Stimulated activated effector memory CD8-positive, alpha-beta T cell treated with anti-CD3 and anti-CD28 coated beads, Interleukin-12 subunit alpha, Interleukin-12 subunit beta, amount 100 ng/mL, for 72 hours (primary cell): ENCODE measurements at regions not wholly inside any gene's neighbourhood (a gene's known extent, or its start where the extent isn't known, plus 50 kb on each side); places are given as distances from the start of the nearest gene placed in this dataset.
"Not testable (repeated sequence)": the region's sequence is repeated elsewhere in the genome, so short reads cannot be mapped to it uniquely, and the experiment has no call there.

ENCODE experiments used
- ATAC-seq: fragments of 150-1000 bp; cut with Tn5 transposase; 2 replicates; pipeline ENCODE4 v1.10.0; 2021
- DNase-seq, 2 donors: peaks; one replicate each; pipeline ENCODE4 v3.0.0; 2021 to 2022; ENCODE audit warnings: low spot score in 2 of 2
- H3K27ac Mint-ChIP-seq: one replicate; pipeline ENCODE4 v1.8.0; 2022; ENCODE audit warnings: mild to moderate bottlenecking, mixed read lengths
- H3K36me3 Mint-ChIP-seq: one replicate; pipeline ENCODE4 v1.8.0; 2022; ENCODE audit warnings: mild to moderate bottlenecking, mixed read lengths
- H3K4me1 Mint-ChIP-seq: one replicate; pipeline ENCODE4 v1.8.0; 2022; ENCODE audit warnings: mixed read lengths
- H3K4me3 Mint-ChIP-seq: one replicate; pipeline ENCODE4 v1.8.0; 2022; ENCODE audit warnings: mild to moderate bottlenecking, mixed read lengths
- H3K9me3 Mint-ChIP-seq: one replicate; pipeline ENCODE4 v1.8.0; 2022; ENCODE audit warnings: mixed read lengths

DNA sequence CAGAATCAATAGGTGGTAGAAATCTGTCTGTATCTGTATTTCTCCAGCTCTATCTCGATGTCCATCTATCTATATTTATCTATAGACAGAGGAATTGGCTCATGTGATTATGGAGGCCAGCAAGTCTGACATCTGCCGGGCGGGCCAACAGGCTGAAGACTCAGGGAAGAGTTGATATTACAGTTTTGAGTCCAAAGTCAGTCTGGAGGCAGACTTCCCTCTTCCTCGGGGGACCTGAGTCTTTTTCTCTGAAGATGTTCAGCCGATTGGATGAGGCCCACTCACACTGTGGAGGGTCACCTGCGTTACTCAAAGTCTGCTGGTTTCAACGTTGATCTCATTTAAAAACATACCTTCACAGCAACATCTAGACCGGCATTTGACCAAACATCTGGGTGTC, 98.7 kb downstream of the RAMP3 start:
- H3K4me3 Mint-ChIP-seq = no peak overlapping the region
- no peak for ATAC-seq
- no peak overlapping the region for H3K27ac Mint-ChIP-seq
- no peak for DNase-seq
- H3K36me3 Mint-ChIP-seq = no peaks in the 10 kb centered on the region
- no peaks in the 10 kb centered on the region for H3K9me3 Mint-ChIP-seq
- no peaks in the 10 kb centered on the region for H3K4me1 Mint-ChIP-seq

DNA sequence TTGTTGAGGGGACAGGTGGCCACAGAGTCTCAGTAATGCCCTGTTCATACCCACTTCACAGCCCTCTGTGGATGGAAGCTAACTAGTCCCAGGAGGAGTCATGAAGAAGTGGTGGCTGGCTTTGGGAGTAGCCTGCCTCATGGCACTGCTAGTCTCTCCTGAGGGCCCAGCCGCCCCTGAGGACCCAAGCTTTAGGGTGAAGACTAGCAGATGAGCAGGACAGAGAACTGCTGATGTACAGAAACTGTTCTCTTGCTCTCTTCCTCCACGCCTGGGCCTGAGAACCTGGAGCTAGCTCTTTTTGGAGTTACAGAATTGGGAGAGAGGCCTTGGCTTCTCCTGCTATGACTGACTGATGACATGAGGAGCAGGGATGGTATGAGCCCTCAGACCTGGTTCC, 99.2 kb downstream of the RAMP3 start:
- H3K4me1 Mint-ChIP-seq = no peaks in the 10 kb centered on the region

DNA sequence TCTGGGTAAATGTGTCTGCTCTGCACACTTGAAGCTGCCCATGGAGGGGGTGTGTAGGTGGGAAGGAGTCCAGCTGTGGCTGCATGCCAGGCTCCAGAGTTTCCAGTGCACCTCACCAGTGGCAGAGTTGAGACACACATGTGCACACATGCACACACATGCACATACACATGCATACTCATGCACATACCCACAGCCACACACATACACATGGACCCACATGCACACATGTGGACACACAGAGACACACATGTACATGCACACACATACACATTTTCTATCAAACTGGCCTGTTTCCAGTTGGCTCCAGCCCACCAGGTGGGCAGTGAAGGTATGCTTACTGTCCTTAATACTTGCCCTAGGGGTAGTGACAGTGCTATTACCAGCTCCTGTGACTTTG, 99.7 kb downstream of the RAMP3 start:
- no peaks in the 10 kb centered on the region for H3K9me3 Mint-ChIP-seq
- no peaks in the 10 kb centered on the region for H3K36me3 Mint-ChIP-seq
- H3K4me1 Mint-ChIP-seq = no peaks in the 10 kb centered on the region
- ATAC-seq (peak; percentile 4), DNase-seq (no peak)
- H3K4me3 Mint-ChIP-seq = no peak overlapping the region
- H3K27ac Mint-ChIP-seq = no peak overlapping the region

More for the DNA sequence above, 99.2 kb downstream of the RAMP3 start:
- no peaks in the 10 kb centered on the region for H3K36me3 Mint-ChIP-seq
- ATAC-seq = no peak
- DNase-seq = no peak
- H3K9me3 Mint-ChIP-seq = no peaks in the 10 kb centered on the region
- no peak overlapping the region for H3K27ac Mint-ChIP-seq
- no peak overlapping the region for H3K4me3 Mint-ChIP-seq

DNA sequence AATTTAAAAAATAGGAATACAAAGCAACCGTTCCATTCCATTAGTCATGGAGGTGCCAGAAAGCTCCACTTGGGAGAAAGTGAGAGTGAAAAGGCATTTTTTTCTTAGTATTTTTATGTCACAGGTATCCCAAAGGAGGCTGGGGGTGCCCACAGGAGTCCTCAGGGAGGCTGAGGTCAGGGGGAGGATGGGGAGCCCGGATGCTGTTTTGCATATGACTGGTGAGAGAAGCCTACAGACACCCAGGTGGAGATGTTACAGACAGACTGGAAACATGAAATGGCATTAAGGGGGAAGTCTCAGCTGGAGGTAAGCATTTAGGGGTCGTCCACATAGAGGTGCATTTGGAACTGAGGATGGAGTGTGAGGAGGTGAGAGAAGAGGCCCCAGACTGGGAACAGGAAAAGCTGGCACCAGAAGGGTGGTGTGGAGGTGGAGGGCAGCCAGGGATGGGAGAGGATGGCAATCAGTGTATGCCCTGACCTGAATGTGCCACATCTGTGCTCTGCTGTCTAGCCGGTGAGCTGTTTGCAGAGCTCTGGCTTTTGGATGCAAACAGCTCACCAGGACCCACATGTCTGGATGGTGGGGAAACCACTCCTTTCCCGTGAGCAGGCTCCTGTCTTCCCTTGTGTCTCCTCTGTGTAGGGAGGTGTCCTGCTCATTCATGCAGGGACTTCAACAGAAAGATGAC, 101.1 kb downstream of the RAMP3 start:
- no peak for DNase-seq
- Mint-ChIP-seq H3K36me3 (no peaks in the 10 kb centered on the region), H3K4me3 (no peak overlapping the region), H3K4me1 (no peaks in the 10 kb centered on the region), H3K9me3 (peaks cover 6% of the 10 kb centered on the region), H3K27ac (no peak overlapping the region)
- no peak for ATAC-seq

DNA sequence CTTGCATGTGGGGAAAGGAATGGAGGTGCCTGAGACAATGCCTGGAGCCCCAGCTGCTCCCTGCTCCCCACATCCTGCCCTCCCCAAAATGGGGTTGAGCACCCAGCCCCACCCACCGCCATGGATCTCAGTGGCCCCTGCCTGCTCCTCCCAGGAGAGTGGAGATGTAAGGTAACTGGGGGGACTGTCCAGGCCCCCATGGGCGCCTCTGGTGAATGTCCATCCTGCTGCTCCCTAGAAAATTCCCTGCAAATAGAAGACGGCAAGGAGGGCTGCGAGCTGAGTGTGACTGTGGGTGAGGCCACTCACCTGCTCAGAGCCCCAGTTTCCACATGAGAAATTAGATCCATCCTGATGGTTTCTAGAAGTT, 101.6 kb downstream of the RAMP3 start:
- ATAC-seq (no peak), DNase-seq (no peak)
- Mint-ChIP-seq H3K4me3 (no peak overlapping the region), H3K9me3 (peaks cover 6% of the 10 kb centered on the region), H3K27ac (no peak overlapping the region), H3K36me3 (no peaks in the 10 kb centered on the region), H3K4me1 (no peaks in the 10 kb centered on the region)

DNA sequence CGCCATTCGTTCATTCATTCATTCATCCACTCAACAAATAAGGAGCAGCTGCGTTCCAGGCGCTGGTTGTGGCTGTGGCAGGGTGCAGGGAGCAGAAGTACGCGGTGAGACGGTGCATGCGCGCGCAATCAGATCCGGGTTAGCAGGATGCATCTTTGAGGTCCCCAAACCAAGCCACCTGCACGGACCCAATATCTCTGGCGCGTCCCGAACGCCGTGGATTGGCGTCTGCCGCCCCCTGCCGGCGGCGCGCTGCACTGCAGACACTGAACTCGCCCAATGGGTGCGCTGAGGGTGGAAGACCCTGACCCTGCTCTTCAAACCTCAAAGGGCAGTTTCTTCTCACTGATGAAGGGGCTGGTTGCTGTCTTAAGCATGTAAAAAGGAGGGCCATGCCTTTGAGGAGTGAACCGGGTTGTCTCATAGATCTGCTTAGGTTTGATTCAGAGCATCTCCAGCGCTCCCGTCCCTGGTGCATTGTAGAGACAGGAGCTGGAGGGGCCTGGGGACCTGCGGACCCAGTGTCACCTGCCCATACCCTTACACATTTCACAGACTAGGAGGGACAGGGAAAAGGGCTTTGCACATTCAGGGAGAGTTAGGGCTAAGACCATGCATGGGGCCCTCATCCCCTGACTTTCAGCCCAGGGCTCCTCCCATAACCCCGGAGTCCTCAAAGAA, 102.5 kb downstream of the RAMP3 start:
- peaks cover 6% of the 10 kb centered on the region for H3K9me3 Mint-ChIP-seq

DNA sequence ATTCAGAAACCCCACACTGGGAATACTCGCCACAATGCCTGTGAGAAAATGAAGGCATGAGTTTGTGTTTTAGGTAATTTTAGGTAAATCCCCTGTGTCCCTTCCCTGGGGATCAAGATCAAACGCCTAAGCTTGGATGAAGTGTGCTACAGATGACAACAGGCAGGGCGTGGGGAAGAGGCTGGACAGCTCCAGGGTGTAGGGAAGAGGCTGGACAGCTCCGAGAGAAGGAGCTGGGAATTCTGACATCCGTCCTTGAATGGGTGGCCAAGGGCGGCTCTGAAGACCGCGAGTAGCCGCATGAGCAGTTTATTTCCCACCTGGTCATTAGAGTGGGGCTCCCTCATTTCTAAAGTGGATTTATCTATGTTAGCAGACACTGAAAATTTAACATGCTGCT, 109.7 kb downstream of the RAMP3 start:
- Mint-ChIP-seq H3K27ac (no peak overlapping the region), H3K9me3 (peaks cover 6% of the 10 kb centered on the region), H3K4me3 (no peak overlapping the region), H3K4me1 (no peaks in the 10 kb centered on the region), H3K36me3 (no peaks in the 10 kb centered on the region)
- ATAC-seq (no peak), DNase-seq (no peak)

More for the DNA sequence above, 102.5 kb downstream of the RAMP3 start:
- no peaks in the 10 kb centered on the region for H3K36me3 Mint-ChIP-seq
- no peak overlapping the region for H3K27ac Mint-ChIP-seq
- no peak overlapping the region for H3K4me3 Mint-ChIP-seq
- H3K4me1 Mint-ChIP-seq = no peaks in the 10 kb centered on the region
- peak; percentile 81 to 88 for DNase-seq
- peak; percentile 77 for ATAC-seq

DNA sequence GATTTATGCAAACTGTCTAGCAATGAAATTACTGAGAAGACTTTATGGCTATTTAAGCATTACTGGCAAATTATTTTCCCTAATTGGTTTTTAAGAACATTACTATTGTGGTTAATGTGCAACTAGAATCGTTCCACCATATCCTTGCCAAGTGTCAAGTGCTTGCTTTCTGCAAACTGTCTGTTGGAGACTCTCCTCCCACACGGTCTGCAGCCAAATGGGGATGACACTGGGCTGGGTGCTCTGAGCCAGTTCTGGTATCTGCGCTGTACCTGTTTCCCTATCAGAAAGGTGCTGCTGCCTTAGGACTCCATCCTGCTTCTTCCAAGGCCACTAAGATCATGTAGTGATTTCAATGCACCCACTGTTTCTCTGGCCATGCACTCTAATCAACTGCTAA, 110.4 kb downstream of the RAMP3 start:
- ATAC-seq (no peak), DNase-seq (no peak)
- H3K4me1 Mint-ChIP-seq = no peaks in the 10 kb centered on the region
- H3K9me3 Mint-ChIP-seq = peaks cover 7% of the 10 kb centered on the region
- H3K4me3 Mint-ChIP-seq = no peak overlapping the region
- no peaks in the 10 kb centered on the region for H3K36me3 Mint-ChIP-seq
- H3K27ac Mint-ChIP-seq = no peak overlapping the region

DNA sequence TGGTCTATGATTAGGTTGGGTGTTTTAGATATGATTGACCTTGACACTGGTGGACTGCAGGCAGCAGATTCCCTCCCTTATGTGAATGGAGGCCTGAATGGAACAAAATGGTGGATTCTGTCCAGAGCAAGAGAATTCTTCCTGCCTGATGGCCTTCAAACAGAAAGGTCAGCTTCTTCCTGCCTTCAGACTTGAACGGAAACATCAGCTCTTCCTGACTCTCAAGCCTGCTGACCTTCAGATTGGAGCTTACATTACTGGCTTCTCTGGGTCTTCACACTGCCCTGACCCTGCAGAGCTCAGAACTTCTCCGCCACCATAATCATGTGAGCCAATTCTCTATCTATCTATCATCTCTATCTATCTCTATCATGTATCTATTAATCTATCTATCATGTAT, 111.6 kb downstream of the RAMP3 start:
- no peak for ATAC-seq
- DNase-seq = no peak
- no peaks in the 10 kb centered on the region for H3K36me3 Mint-ChIP-seq
- no peaks in the 10 kb centered on the region for H3K4me1 Mint-ChIP-seq
- H3K9me3 Mint-ChIP-seq = peaks cover 2% of the 10 kb centered on the region
- H3K4me3 Mint-ChIP-seq = no peak overlapping the region
- no peak overlapping the region for H3K27ac Mint-ChIP-seq

DNA sequence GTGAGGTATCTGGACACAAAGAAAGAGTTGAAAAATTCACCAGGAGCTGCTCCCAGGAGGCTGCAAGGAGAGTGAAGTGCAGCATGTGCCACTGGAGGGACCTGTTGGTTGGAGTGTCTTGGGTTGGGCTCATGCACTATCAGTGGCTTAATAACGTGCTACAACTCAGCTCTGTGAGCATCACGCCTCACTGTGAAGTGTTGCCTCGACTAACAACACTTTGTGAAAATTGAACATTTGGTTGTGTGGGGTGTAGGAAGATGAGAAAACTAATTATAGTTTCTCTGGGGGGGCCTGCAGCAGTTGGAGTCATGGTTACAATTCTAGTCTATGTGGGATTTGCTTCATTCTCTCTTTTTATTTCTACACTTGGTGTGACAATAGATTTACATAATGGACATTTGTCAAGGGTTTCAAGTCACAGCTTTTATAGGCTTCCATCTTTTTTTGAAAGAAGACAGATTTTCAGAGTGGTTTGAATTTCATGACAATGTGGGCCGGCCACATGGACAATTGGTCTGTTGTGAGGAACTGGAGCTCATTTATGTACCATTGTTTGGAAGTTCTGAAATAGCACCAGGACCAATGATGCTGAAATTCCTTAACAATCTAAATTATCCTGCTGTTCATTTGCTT, 121.3 kb downstream of the RAMP3 start:
- Mint-ChIP-seq H3K27ac (no peak overlapping the region), H3K9me3 (no peaks in the 10 kb centered on the region), H3K4me1 (no peaks in the 10 kb centered on the region), H3K4me3 (no peak overlapping the region), H3K36me3 (no peaks in the 10 kb centered on the region)
- ATAC-seq (no peak), DNase-seq (no peak)

DNA sequence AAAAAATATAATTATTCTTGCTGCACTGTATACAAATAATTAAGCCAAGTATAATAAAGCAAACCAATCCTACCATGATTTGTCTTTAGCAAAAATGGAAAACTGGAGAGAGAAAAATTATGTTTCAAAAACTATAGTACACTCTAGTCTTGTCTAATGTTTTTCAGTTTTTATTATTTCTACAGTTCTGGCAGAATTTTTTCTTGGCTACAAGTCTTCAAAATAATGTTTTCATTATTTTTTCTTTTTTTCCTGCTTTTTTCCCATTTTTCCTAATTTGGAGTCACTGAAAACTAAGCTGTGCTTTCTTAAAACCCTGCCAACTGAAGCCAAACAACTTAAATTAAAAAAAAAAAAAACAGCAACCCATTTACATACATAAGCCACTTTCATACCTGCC, 132.0 kb downstream of the RAMP3 start:
- not testable (repeated sequence) for DNase-seq, H3K9me3 Mint-ChIP-seq, ATAC-seq, H3K27ac Mint-ChIP-seq, H3K36me3 Mint-ChIP-seq, H3K4me3 Mint-ChIP-seq, H3K4me1 Mint-ChIP-seq

DNA sequence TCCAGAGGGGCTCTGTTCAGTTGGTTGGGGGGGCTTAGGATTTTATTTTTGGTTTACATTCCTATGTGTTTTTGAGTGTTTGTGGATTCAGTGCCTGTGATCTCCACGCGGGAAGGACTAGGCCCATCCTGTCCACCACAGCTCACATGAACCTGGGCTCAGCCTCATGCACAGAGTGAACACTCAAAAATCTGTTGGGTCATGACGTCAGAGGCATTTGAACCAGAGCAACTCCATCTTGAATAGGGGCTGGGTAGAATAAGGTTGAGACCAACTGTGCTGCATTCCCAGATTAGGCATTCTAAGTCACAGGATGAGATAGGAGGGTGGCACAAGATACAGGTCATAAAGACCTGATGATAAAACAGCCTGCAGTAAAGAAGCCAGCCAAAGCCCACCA, 133.3 kb downstream of the RAMP3 start:
- Mint-ChIP-seq H3K4me3 (no peak overlapping the region), H3K4me1 (no peaks in the 10 kb centered on the region), H3K9me3 (peaks cover 6% of the 10 kb centered on the region), H3K27ac (no peak overlapping the region), H3K36me3 (no peaks in the 10 kb centered on the region)
- ATAC-seq (no peak), DNase-seq (no peak)

DNA sequence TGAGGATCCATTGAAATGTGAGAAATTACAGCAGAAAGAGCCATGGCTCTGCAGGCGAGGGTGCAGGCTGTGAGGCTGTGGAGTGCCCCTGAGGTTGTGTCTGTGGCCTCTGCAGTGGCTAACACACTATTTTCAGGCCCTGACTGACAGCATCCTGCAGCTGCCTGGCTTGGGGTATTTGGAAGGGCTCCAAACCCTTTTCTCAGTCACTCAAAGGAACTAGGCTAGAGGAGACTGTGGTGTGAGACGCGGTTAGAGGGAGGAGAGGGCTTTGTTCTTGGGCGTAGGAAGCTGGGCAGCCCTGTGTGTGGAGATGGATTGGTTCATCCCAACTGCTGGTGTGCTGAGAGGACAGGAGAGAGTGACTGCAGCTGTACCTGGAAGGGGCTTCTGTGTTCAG, 134.9 kb downstream of the RAMP3 start:
- Mint-ChIP-seq H3K27ac (no peak overlapping the region), H3K9me3 (peaks cover 6% of the 10 kb centered on the region), H3K36me3 (no peaks in the 10 kb centered on the region), H3K4me3 (no peak overlapping the region), H3K4me1 (no peaks in the 10 kb centered on the region)
- no peak for DNase-seq
- no peak for ATAC-seq

DNA sequence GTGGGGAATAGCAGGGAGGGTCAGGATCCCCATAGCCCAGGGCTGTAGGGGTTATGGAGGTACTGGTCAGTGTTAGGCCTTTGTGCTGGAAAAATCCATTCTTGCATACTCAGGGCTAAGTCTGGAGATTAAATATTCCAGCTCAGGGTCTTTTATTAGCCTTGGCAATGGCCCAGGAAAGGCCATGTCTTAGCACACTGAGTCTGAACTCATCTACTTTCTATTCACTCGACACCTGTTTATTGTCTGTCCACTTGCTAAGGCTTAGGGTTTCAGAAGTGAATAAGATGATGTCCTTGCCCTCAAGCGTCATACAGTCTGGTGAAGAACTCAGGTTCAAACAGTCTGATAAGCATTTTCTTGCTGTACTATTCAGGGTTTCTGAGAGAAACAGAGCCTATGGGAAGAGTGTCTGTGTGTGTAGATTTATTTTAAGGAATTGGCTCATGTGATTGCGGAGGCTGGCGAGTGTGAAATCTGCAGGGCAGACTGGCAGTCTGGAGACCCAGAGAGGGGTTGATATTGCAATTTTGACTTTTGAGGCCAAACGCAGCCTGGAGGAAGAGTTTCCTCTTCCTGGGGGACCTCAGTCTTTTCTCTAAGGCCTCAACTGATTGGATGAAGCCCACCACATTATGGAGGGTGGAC, 135.8 kb downstream of the RAMP3 start:
- Mint-ChIP-seq H3K4me3 (no peak overlapping the region), H3K9me3 (peaks cover 1% of the 10 kb centered on the region), H3K36me3 (no peaks in the 10 kb centered on the region), H3K4me1 (no peaks in the 10 kb centered on the region), H3K27ac (no peak overlapping the region)
- ATAC-seq = no peak
- no peak for DNase-seq

DNA sequence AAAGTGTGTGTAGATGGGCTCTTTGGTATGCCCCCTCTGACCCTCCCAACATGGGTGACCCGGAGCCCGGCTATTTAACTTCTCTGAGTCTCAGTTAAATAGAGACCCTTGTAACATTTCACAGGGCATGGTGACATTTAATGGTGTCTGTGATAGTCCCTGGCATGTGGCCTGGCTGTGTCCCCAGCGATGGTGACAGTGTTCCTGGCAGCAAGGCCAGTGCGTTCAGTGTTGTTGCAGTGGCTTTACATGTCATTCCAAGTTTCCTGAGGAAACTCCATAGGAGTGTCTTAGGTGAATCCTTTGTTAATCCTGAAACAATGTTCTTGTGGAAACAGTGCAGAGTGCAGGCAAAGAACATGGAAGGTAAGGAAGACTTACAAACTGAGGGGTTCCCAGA, 137.0 kb downstream of the RAMP3 start:
- Mint-ChIP-seq H3K4me1 (no peaks in the 10 kb centered on the region), H3K9me3 (no peaks in the 10 kb centered on the region), H3K36me3 (no peaks in the 10 kb centered on the region), H3K27ac (no peak overlapping the region), H3K4me3 (no peak overlapping the region)
- no peak for ATAC-seq
- DNase-seq = no peak

DNA sequence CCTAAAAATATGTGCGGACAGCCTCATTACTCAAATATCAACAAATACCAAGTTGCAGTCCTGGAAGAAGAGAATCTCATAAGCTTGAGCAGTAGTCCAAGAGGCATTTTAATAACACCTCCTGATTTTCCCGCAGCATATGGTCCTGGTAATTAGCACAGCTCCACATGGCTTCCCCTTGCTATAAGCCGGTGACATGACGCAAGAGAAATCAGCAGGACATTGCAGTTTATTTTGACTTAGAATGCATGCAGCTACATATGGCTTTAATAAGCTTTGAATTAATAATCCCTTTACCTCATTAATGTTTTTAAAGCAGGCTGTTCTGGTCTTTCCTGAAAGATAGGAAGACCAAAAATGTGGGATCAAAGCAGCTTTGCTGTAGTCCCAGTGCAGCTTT, 137.6 kb downstream of the RAMP3 start:
- ATAC-seq (no peak), DNase-seq (no peak)
- no peaks in the 10 kb centered on the region for H3K9me3 Mint-ChIP-seq
- no peak overlapping the region for H3K27ac Mint-ChIP-seq
- no peak overlapping the region for H3K4me3 Mint-ChIP-seq
- H3K4me1 Mint-ChIP-seq = no peaks in the 10 kb centered on the region
- no peaks in the 10 kb centered on the region for H3K36me3 Mint-ChIP-seq
